ENCODE measurements at regions not wholly inside any gene's neighbourhood (a gene's known extent, or its start where the extent isn't known, plus 50 kb on each side); places are given as distances from the start of the nearest gene placed in this dataset.

DNA sequence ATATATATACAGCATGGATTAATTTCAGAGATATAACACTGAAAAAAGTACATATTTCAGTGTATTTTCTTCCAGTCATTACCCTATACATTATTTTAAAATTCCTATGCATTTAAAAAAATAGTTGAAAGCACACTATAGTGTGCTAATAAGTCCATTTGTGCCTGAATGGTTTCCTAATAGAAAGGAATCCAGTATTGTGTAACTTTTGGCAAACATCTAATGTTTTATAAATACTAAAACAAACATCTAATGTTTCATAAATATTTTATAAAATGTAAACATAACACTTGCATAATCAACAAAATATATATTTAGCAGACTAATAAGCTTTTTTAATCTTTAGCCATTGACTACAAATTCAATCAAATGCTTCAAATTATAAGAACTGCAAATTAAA is 126.6 kb upstream of the FIBIN start:
- TF ChIP-seq, protein P1, sequence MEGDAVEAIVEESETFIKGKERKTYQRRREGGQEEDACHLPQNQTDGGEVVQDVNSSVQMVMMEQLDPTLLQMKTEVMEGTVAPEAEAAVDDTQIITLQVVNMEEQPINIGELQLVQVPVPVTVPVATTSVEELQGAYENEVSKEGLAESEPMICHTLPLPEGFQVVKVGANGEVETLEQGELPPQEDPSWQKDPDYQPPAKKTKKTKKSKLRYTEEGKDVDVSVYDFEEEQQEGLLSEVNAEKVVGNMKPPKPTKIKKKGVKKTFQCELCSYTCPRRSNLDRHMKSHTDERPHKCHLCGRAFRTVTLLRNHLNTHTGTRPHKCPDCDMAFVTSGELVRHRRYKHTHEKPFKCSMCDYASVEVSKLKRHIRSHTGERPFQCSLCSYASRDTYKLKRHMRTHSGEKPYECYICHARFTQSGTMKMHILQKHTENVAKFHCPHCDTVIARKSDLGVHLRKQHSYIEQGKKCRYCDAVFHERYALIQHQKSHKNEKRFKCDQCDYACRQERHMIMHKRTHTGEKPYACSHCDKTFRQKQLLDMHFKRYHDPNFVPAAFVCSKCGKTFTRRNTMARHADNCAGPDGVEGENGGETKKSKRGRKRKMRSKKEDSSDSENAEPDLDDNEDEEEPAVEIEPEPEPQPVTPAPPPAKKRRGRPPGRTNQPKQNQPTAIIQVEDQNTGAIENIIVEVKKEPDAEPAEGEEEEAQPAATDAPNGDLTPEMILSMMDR (IDR thresholded peaks at IDR 0.05) = no peak
- TF ChIP-seq POLR2A (IDR thresholded peaks at IDR 0.05) = no peak

Measured in heart left ventricle (tissue), 13 donors.